CD14-positive monocyte (primary cell): ENCODE measurements at regions not wholly inside any gene's neighbourhood (a gene's known extent, or its start where the extent isn't known, plus 50 kb on each side); places are given as distances from the start of the nearest gene placed in this dataset.

Source experiments
- DNase-seq, 3 donors: peaks; one replicate each; pipeline ENCODE4 v3.0.0-alpha.2; 2011 to 2022
- H2AFZ ChIP-seq: 2 replicates; pipeline ENCODE4 v1.6.0; 2012; ENCODE audit warnings: mild to moderate bottlenecking, low read depth, low read length, inconsistent platforms; ENCODE audit not compliant: insufficient read depth, poor library complexity, severe bottlenecking
- H3K27ac ChIP-seq, 2 donors: 1 replicate in 1 of 2; 2 replicates in 1 of 2; pipeline ENCODE4 v1.5.1; 2012 to 2013; ENCODE audit warnings: low read length in 2 of 2, control low read depth in 1 of 2, inconsistent platforms in 1 of 2, low read depth in 1 of 2, mild to moderate bottlenecking in 1 of 2
- H3K27me3 ChIP-seq, 2 donors: one replicate each; pipeline versions ENCODE4 v1.6.0 to v1.6.1; 2011 to 2013; ENCODE audit warnings: low read length in 2 of 2; ENCODE audit not compliant: control insufficient read depth in 2 of 2, insufficient read depth in 2 of 2
- H3K36me3 ChIP-seq, 2 donors: replicated peaks in 1 of 2; 1 replicate in 1 of 2; 2 replicates in 1 of 2; pipeline versions ENCODE4 v1.5.1 to v1.6.1; 2012 to 2013; ENCODE audit warnings: low read length in 2 of 2, control low read depth in 1 of 2, inconsistent platforms in 1 of 2, mild to moderate bottlenecking in 1 of 2; ENCODE audit not compliant: insufficient read depth in 2 of 2, control insufficient read depth in 1 of 2
- H3K4me1 ChIP-seq, 2 donors: 1 replicate in 1 of 2; 2 replicates in 1 of 2; pipeline versions ENCODE4 v1.5.1 to v1.6.1; 2012 to 2013; ENCODE audit warnings: low read length in 2 of 2, control low read depth in 1 of 2, inconsistent platforms in 1 of 2, mild to moderate bottlenecking in 1 of 2, moderate library complexity in 1 of 2; ENCODE audit not compliant: insufficient read depth in 2 of 2, control insufficient read depth in 1 of 2
- H3K4me2 ChIP-seq: replicated peaks from 2 replicates; pipeline ENCODE3; 2012; ENCODE audit warnings: low read length, moderate library complexity, mild to moderate bottlenecking; ENCODE audit not compliant: poor library complexity, severe bottlenecking; ENCODE audit errors: extremely low read depth
- H3K4me3 ChIP-seq, 3 experiments: fragments of 200-600 bp in 1 of 3; sonication (generic) in 1 of 3; replicated peaks in 1 of 3; 1 replicate in 2 of 3; 2 replicates in 1 of 3; pipeline ENCODE4 v1.5.1; 2011 to 2013; ENCODE audit warnings: low read length in 3 of 3, mild to moderate bottlenecking in 3 of 3, control low read depth in 2 of 3, low read depth in 2 of 3, inconsistent platforms in 1 of 3, moderate library complexity in 1 of 3
- H3K79me2 ChIP-seq: 2 replicates; pipeline ENCODE4 v1.6.0; 2012; ENCODE audit warnings: mild to moderate bottlenecking, control low read depth, inconsistent platforms, low read length, moderate library complexity; ENCODE audit not compliant: insufficient read depth
- H3K9ac ChIP-seq: 2 replicates; pipeline ENCODE4 v1.6.0; 2017; ENCODE audit warnings: low read length, mild to moderate bottlenecking; ENCODE audit not compliant: insufficient read depth, poor library complexity, severe bottlenecking
- H3K9me3 ChIP-seq, 2 donors: replicated peaks in 1 of 2; 1 replicate in 1 of 2; 2 replicates in 1 of 2; pipeline versions ENCODE4 v1.5.1 to v1.6.1; 2012 to 2013; ENCODE audit warnings: low read length in 2 of 2, control low read depth in 1 of 2; ENCODE audit not compliant: control insufficient read depth in 1 of 2, insufficient read depth in 1 of 2
- H4K20me1 ChIP-seq: 2 replicates; pipeline ENCODE4 v1.6.0; 2012; ENCODE audit warnings: mild to moderate bottlenecking, low read length, control low read depth, moderate library complexity; ENCODE audit not compliant: insufficient read depth
- H3K27ac Mint-ChIP-seq, 7 donors: one replicate each; pipeline ENCODE4 v1.8.0; 2020; ENCODE audit warnings: mild to moderate bottlenecking in 7 of 7, mixed read lengths in 7 of 7, moderate library complexity in 6 of 7, inconsistent platforms in 2 of 7
- H3K27me3 Mint-ChIP-seq, 3 donors: one replicate each; pipeline ENCODE4 v1.8.0; 2021 to 2022; ENCODE audit warnings: low read depth in 3 of 3, mild to moderate bottlenecking in 3 of 3, mixed read lengths in 3 of 3, moderate library complexity in 3 of 3, inconsistent platforms in 1 of 3
- H3K36me3 Mint-ChIP-seq, 2 donors: one replicate each; pipeline ENCODE4 v1.8.0; 2020; ENCODE audit warnings: mixed read lengths in 2 of 2, inconsistent platforms in 1 of 2, mild to moderate bottlenecking in 1 of 2
- H3K4me1 Mint-ChIP-seq: one replicate; pipeline ENCODE4 v1.8.0; 2020; ENCODE audit warnings: mild to moderate bottlenecking, mixed read lengths
- H3K4me3 Mint-ChIP-seq, 2 donors: one replicate each; pipeline ENCODE4 v1.8.0; 2020; ENCODE audit warnings: mild to moderate bottlenecking in 2 of 2, mixed read lengths in 2 of 2, moderate library complexity in 1 of 2
- H3K9me3 Mint-ChIP-seq, 7 donors: one replicate each; pipeline ENCODE4 v1.8.0; 2020 to 2022; ENCODE audit warnings: mixed read lengths in 7 of 7, mild to moderate bottlenecking in 6 of 7, moderate library complexity in 6 of 7, inconsistent platforms in 2 of 7
- CTCF ChIP-seq: fragments of 200-600 bp; IDR thresholded peaks from one replicate; pipeline ENCODE4 v1.8.0; 2022; ENCODE audit warnings: antibody characterized with exemption, mild to moderate bottlenecking
- WGBS: methylation state at CpG from one replicate; pipeline ENCODE4 v1.1.5; 2013; ENCODE audit warnings: missing lambda C conversion rate; ENCODE audit not compliant: insufficient coverage; 5-methylcytosine and 5-hydroxymethylcytosine counted together
- intact Hi-C, 2 donors: fragments of 100-400 bp; cut with micrococcal nuclease; formaldehyde crosslinking; loops; one replicate each; pipeline versions ENCODE4 v1.15.0 to v1.15.1; 2023

GRCh38 chr10:32143302-32143847 lies 87.2 kb upstream of the KIF5B start:
- Histone ChIP-seq H3K27me3 (no peaks in the 10 kb centered on the region), H3K4me1 (peaks cover 16 to 17% of the 10 kb centered on the region in 2 donors), H3K4me3 (no peak overlapping the region), H3K4me2 (no peak overlapping the region), H2AFZ (no peak overlapping the region), H3K27ac (no peak overlapping the region), H4K20me1 (no peaks in the 10 kb centered on the region), H3K9ac (no peak overlapping the region), H3K9me3 (no peaks in the 10 kb centered on the region), H3K36me3 (no peaks in the 10 kb centered on the region), H3K79me2 (no peaks in the 10 kb centered on the region)
- intact Hi-C loops, result no loop called here
- Mint-ChIP-seq H3K36me3 (no peaks in the 10 kb centered on the region), H3K4me1 (peaks cover 16% of the 10 kb centered on the region), H3K9me3 (no peaks in the 10 kb centered on the region), H3K27me3 (peaks cover 0 to 2% (median 2%) of the 10 kb centered on the region in 3 donors), H3K4me3 (no peak overlapping the region), H3K27ac (peak overlapping the region in 1 of 7 donors; percentile 55)
- no CpG with 5 or more reads among the region's 7 CpGs for WGBS
- no peak for TF ChIP-seq CTCF
- DNase-seq, result no peak

DNA sequence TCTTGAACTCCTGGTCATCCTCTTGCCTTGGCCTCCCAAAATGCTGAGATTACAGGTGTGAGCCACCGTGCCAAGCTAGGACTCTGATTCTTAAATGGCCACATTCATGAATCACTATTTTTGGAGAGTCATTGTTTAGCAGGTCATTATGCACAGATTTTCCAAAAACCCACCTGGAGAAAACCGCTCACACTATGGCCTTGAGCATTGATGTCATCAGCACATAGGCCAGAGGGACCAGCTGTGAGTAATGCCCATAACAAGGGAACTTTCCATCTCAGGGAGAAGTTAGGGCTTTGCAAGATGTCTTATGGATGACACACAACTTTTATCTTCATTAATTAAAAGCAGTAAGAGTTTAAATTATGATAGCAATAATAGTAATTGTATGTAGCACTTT lies 86.4 kb upstream of the KIF5B start:
- H3K4me3 Mint-ChIP-seq, result no peak overlapping the region
- no peak for TF ChIP-seq CTCF
- H3K27me3 ChIP-seq, result no peaks in the 10 kb centered on the region
- intact Hi-C loops, result no loop called here
- H3K36me3 ChIP-seq, result no peaks in the 10 kb centered on the region
- peaks cover 16 to 17% of the 10 kb centered on the region in 2 donors for H3K4me1 ChIP-seq
- H3K27ac ChIP-seq, result no peak overlapping the region
- H3K4me2 ChIP-seq, result no peak overlapping the region
- no peaks in the 10 kb centered on the region for H3K79me2 ChIP-seq
- no peaks in the 10 kb centered on the region for H3K36me3 Mint-ChIP-seq
- 100% methylated on average over 1 of the region's 2 CpGs for WGBS
- H3K27me3 Mint-ChIP-seq, result peaks cover 0 to 2% (median 2%) of the 10 kb centered on the region in 3 donors
- H4K20me1 ChIP-seq, result no peaks in the 10 kb centered on the region
- H3K9me3 Mint-ChIP-seq, result no peaks in the 10 kb centered on the region
- no peak overlapping the region for H3K9ac ChIP-seq
- no peak overlapping the region for H3K4me3 ChIP-seq
- no peaks in the 10 kb centered on the region for H3K9me3 ChIP-seq
- no peak for DNase-seq
- no peak overlapping the region for H2AFZ ChIP-seq
- H3K4me1 Mint-ChIP-seq, result peaks cover 16% of the 10 kb centered on the region
- peak overlapping the region in 1 of 7 donors; percentile 15 for H3K27ac Mint-ChIP-seq
